OCI-LY1 (cell line): ENCODE measurements at regions not wholly inside any gene's neighbourhood (a gene's known extent, or its start where the extent isn't known, plus 50 kb on each side); places are given as distances from the start of the nearest gene placed in this dataset.
"Not testable (repeated sequence)": the region's sequence is repeated elsewhere in the genome, so short reads cannot be mapped to it uniquely, and the experiment has no call there.

Experiments used
- H2AFZ ChIP-seq: fragments of 200-600 bp; sonication (generic), shearing (Covaris generic); 2 replicates; pipeline ENCODE4 v1.6.0; 2014; ENCODE audit warnings: antibody characterized with exemption, mild to moderate bottlenecking, low read length
- H3F3A ChIP-seq: fragments of 200-600 bp; sonication (generic), shearing (Covaris generic); 2 replicates; pipeline ENCODE4 v1.6.0; 2014; ENCODE audit warnings: mild to moderate bottlenecking, antibody characterized with exemption, low read length, moderate library complexity; ENCODE audit not compliant: insufficient read depth
- H3K27ac ChIP-seq: fragments of 200-600 bp; sonication (generic); 2 replicates; pipeline ENCODE4 v1.5.1; 2014; ENCODE audit warnings: low read length, mixed run types, mild to moderate bottlenecking, low read depth; ENCODE audit not compliant: poor library complexity, severe bottlenecking
- H3K27me3 ChIP-seq: fragments of 200-600 bp; sonication (generic); 2 replicates; pipeline ENCODE4 v1.6.0; 2014; ENCODE audit warnings: antibody characterized with exemption, mild to moderate bottlenecking, low read length, moderate library complexity; ENCODE audit not compliant: insufficient read depth
- H3K36me3 ChIP-seq: fragments of 200-600 bp; sonication (generic); 2 replicates; pipeline ENCODE4 v1.6.1; 2014; ENCODE audit warnings: mild to moderate bottlenecking, antibody characterized with exemption, low read length, moderate library complexity, mixed read lengths; ENCODE audit not compliant: insufficient read depth
- H3K4me1 ChIP-seq: fragments of 200-600 bp; sonication (generic); 2 replicates; pipeline ENCODE4 v1.5.1; 2014; ENCODE audit warnings: mild to moderate bottlenecking, low read length, moderate library complexity; ENCODE audit not compliant: insufficient read depth, severe bottlenecking
- H3K4me2 ChIP-seq: fragments of 200-600 bp; sonication (generic), shearing (Covaris generic); 2 replicates; pipeline ENCODE4 v1.6.1; 2014; ENCODE audit warnings: low read length
- H3K4me3 ChIP-seq: fragments of 200-600 bp; sonication (generic); 2 replicates; pipeline ENCODE4 v1.5.1; 2014; ENCODE audit warnings: low read length, low read depth, mild to moderate bottlenecking, mixed read lengths; ENCODE audit not compliant: poor library complexity, severe bottlenecking
- H3K79me2 ChIP-seq: fragments of 200-600 bp; shearing (Covaris generic); 2 replicates; pipeline ENCODE4 v1.6.1; 2016; ENCODE audit warnings: mixed run types, low read length, mixed read lengths; ENCODE audit not compliant: insufficient read depth
- H3K9ac ChIP-seq: fragments of 200-600 bp; sonication (generic), shearing (Covaris generic); 2 replicates; pipeline ENCODE4 v1.6.1; 2014; ENCODE audit warnings: mild to moderate bottlenecking, low read length, mixed read lengths
- H3K9me2 ChIP-seq: fragments of 200-600 bp; sonication (generic), shearing (Covaris generic); 2 replicates; pipeline ENCODE4 v1.6.1; 2014; ENCODE audit warnings: low read depth, mild to moderate bottlenecking, low read length, mixed read lengths
- H3K9me3 ChIP-seq: fragments of 200-600 bp; shearing (Covaris generic); 2 replicates; pipeline ENCODE4 v1.6.1; 2014; ENCODE audit warnings: low read length, mixed read lengths
- H4K20me1 ChIP-seq: fragments of 200-600 bp; sonication (generic), shearing (Covaris generic); 2 replicates; pipeline ENCODE4 v1.6.0; 2016; ENCODE audit warnings: mild to moderate bottlenecking, low read length; ENCODE audit not compliant: insufficient read depth
- EZH2 ChIP-seq: fragments of 200-600 bp; sonication (generic), shearing (Covaris generic); IDR thresholded peaks from 2 replicates; pipeline ENCODE4 v1.8.0; 2017; ENCODE audit warnings: borderline replicate concordance, mixed run types, mild to moderate bottlenecking, antibody characterized with exemption, low read length, moderate library complexity, mixed read lengths
- TF ChIP-seq, protein P1 (sequence below): fragments of 200-600 bp; sonication (generic), shearing (Covaris generic); IDR thresholded peaks from 2 replicates; pipeline ENCODE4 v1.5.1; 2017; ENCODE audit warnings: mild to moderate bottlenecking, antibody characterized with exemption, low read length, moderate library complexity, mixed read lengths

DNA sequence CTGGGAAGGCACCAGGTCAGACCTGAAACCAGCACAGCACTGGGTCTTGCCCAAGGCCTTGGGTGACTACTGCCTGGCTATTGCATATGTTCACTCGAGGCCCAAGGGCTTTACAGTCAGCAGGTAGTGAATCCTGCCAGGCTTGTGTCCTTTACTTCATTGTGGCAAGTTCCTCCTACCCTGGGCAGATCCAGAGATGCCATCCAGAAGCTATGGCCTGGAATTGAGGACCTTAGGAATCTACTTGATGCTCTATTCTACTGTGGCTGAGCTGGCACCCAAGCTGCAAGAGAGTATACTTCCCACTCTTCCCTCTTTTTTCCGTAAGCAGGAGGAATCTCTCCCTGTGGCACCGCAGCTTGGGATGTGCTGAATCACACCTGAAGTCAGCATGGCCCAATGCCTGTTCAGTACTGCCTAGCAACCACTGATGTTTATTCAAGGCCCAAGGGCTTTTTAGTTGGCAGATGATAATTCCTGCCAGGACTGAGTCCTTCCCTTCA lies 246.7 kb upstream of the CTBP2 start:
- H3K27me3 ChIP-seq: no peaks in the 10 kb centered on the region
- H3K36me3 ChIP-seq: no peaks in the 10 kb centered on the region
- no peaks in the 10 kb centered on the region for H3F3A ChIP-seq
- no peaks in the 10 kb centered on the region for H3K79me2 ChIP-seq
- H3K4me1 ChIP-seq: no peaks in the 10 kb centered on the region
- H3K9me2 ChIP-seq: no peaks in the 10 kb centered on the region
- no peak overlapping the region for H3K9ac ChIP-seq
- no peak overlapping the region for H2AFZ ChIP-seq
- H3K9me3 ChIP-seq: no peaks in the 10 kb centered on the region
- no peaks in the 10 kb centered on the region for H4K20me1 ChIP-seq
- TF ChIP-seq EZH2: no peak
- TF ChIP-seq, protein P1, sequence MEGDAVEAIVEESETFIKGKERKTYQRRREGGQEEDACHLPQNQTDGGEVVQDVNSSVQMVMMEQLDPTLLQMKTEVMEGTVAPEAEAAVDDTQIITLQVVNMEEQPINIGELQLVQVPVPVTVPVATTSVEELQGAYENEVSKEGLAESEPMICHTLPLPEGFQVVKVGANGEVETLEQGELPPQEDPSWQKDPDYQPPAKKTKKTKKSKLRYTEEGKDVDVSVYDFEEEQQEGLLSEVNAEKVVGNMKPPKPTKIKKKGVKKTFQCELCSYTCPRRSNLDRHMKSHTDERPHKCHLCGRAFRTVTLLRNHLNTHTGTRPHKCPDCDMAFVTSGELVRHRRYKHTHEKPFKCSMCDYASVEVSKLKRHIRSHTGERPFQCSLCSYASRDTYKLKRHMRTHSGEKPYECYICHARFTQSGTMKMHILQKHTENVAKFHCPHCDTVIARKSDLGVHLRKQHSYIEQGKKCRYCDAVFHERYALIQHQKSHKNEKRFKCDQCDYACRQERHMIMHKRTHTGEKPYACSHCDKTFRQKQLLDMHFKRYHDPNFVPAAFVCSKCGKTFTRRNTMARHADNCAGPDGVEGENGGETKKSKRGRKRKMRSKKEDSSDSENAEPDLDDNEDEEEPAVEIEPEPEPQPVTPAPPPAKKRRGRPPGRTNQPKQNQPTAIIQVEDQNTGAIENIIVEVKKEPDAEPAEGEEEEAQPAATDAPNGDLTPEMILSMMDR: no peak
- no peak overlapping the region for H3K4me2 ChIP-seq
- H3K4me3 ChIP-seq: no peak overlapping the region
- H3K27ac ChIP-seq: no peak overlapping the region

DNA sequence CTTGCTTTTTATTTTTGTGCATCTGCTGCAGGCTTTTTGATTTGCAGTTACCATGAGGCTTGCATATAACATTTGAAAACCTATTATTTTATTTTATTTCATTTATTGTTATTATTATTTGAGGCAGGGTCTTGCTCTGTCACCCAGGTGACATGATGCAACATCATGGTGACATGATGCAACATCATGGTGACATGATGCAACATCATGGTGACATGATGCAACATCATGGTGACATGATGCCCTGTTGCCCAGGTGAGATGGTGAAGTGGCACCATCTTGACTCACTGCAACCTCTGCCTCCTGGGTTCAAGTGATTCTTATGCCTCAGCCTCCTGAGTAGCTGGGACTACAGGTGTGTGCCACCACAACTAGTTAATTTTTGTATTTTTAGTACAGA lies 244.5 kb upstream of the CTBP2 start:
- H3K36me3 ChIP-seq, H3K9ac ChIP-seq, H3K9me2 ChIP-seq, H3K79me2 ChIP-seq, H2AFZ ChIP-seq, H3K4me2 ChIP-seq, H3K4me1 ChIP-seq, H3F3A ChIP-seq, H3K9me3 ChIP-seq, H3K27me3 ChIP-seq, H3K27ac ChIP-seq, H3K4me3 ChIP-seq, H4K20me1 ChIP-seq: not testable (repeated sequence)

GRCh38 chr10:125401462-125401861 lies 241.1 kb upstream of the CTBP2 start:
- H3K27me3 ChIP-seq: no peaks in the 10 kb centered on the region
- no peak overlapping the region for H3K4me2 ChIP-seq

DNA sequence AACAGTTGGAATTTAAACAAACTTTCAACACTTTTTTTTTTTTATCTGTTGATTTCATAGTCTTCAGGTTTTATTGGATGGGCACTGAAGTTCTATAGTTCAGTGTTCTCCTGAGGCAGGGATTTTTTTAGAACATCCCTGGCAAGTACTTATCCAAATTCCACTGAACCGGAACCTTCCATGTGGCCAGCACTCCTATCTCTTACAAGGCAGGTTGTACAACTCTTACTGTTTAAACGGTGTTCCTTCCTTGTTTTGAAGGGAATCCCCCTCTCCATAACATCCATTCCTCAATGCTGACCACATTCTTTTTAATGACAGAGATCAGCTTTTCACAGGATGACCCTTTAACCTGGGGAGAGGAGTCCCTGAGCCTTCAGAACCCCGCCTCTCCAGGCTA lies 238.9 kb upstream of the CTBP2 start:
- H3K36me3 ChIP-seq: no peaks in the 10 kb centered on the region
- H3K9ac ChIP-seq: no peak overlapping the region
- no peak overlapping the region for H3K27ac ChIP-seq
- H4K20me1 ChIP-seq: no peaks in the 10 kb centered on the region
- no peaks in the 10 kb centered on the region for H3K27me3 ChIP-seq
- H3K79me2 ChIP-seq: no peaks in the 10 kb centered on the region
- H3K4me1 ChIP-seq: no peaks in the 10 kb centered on the region
- no peak overlapping the region for H2AFZ ChIP-seq
- H3K4me3 ChIP-seq: no peak overlapping the region
- H3K9me3 ChIP-seq: no peaks in the 10 kb centered on the region
- no peaks in the 10 kb centered on the region for H3K9me2 ChIP-seq
- TF ChIP-seq EZH2: no peak
- TF ChIP-seq, protein P1: no peak
- no peak overlapping the region for H3K4me2 ChIP-seq
- no peaks in the 10 kb centered on the region for H3F3A ChIP-seq

More at GRCh38 chr10:125401462-125401861, 241.1 kb upstream of the CTBP2 start:
- Histone ChIP-seq H2AFZ (no peak overlapping the region), H4K20me1 (no peaks in the 10 kb centered on the region), H3K9me3 (no peaks in the 10 kb centered on the region), H3K4me3 (no peak overlapping the region), H3K4me1 (no peaks in the 10 kb centered on the region), H3K79me2 (no peaks in the 10 kb centered on the region), H3K9me2 (no peaks in the 10 kb centered on the region), H3K9ac (no peak overlapping the region), H3K36me3 (no peaks in the 10 kb centered on the region), H3F3A (no peaks in the 10 kb centered on the region), H3K27ac (no peak overlapping the region)
- TF ChIP-seq EZH2: no peak
- TF ChIP-seq, protein P1: no peak
